ENCODE measurements at regions not wholly inside any gene's neighbourhood (a gene's known extent, or its start where the extent isn't known, plus 50 kb on each side); places are given as distances from the start of the nearest gene placed in this dataset.
"Not testable (repeated sequence)": the region's sequence is repeated elsewhere in the genome, so short reads cannot be mapped to it uniquely, and the experiment has no call there.

GRCh38 chr4:188435381-188435780 lies 296.1 kb downstream of the TRIML1 start:
- no peaks in the 10 kb centered on the region for H3K27me3 ChIP-seq (ENCODE audit: insufficient read depth, low read length, poor library complexity, severe bottlenecking)
- H3K4me3 ChIP-seq (ENCODE audit: low read length), result no peak overlapping the region
- ChIA-PET CTCF (no interaction called here), POLR2A (no interaction called here)
- Mint-ChIP-seq H3K36me3 (no peaks in the 10 kb centered on the region), H3K27me3 (peaks cover 0 to 1% of the 10 kb centered on the region in 2 donors), H3K4me3 (no peak overlapping the region), H3K4me1 (no peaks in the 10 kb centered on the region), H3K9me3 (peaks cover 7 to 25% (median 13%) of the 10 kb centered on the region in 5 donors), H3K27ac (no peak overlapping the region)
- H3K27ac ChIP-seq (ENCODE audit: low read depth, low read length), result no peak overlapping the region
- DNase-seq, result no peak
- H3K36me3 ChIP-seq (ENCODE audit: insufficient read depth, low read length), result no peaks in the 10 kb centered on the region
- no peaks in the 10 kb centered on the region for H3K9me3 ChIP-seq (ENCODE audit: low read length)
- H3K4me1 ChIP-seq (ENCODE audit: insufficient read depth, low read length), result no peaks in the 10 kb centered on the region

DNA sequence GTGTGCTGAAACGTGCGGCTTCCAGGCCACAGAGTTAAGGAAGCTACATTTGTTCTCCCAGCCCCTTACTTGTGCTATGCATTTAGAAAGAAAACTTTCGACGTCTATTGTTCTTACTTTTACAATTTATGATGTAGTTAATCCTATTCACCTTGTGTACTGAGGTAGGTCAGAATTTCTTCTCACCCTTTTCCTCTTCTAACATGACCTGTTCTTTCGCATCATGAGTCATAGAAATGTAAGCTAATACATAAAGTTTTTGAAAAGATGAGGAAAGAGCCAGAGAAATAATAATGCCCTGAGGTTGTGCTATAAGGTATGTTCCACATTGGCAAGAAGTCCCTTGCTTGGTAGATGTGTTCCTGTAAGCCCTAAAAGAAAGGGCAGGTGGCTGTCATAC lies 298.3 kb downstream of the TRIML1 start:
- peaks cover 0 to 12% (median 10%) of the 10 kb centered on the region in 5 donors for H3K9me3 Mint-ChIP-seq
- peaks cover 0 to 1% of the 10 kb centered on the region in 2 donors for H3K27me3 Mint-ChIP-seq
- ChIA-PET POLR2A (no interaction called here), CTCF (no interaction called here)
- H3K4me3 ChIP-seq (ENCODE audit: low read length), result no peak overlapping the region
- H3K9me3 ChIP-seq (ENCODE audit: low read length), result no peaks in the 10 kb centered on the region
- no peak overlapping the region for H3K27ac Mint-ChIP-seq
- H3K36me3 Mint-ChIP-seq, result no peaks in the 10 kb centered on the region
- no peak overlapping the region for H3K4me3 Mint-ChIP-seq
- no peak overlapping the region for H3K27ac ChIP-seq (ENCODE audit: low read depth, low read length)
- no peak for DNase-seq
- H3K4me1 ChIP-seq (ENCODE audit: insufficient read depth, low read length), result no peaks in the 10 kb centered on the region
- no peaks in the 10 kb centered on the region for H3K36me3 ChIP-seq (ENCODE audit: insufficient read depth, low read length)
- no peaks in the 10 kb centered on the region for H3K27me3 ChIP-seq (ENCODE audit: insufficient read depth, low read length, poor library complexity, severe bottlenecking)
- no peaks in the 10 kb centered on the region for H3K4me1 Mint-ChIP-seq

DNA sequence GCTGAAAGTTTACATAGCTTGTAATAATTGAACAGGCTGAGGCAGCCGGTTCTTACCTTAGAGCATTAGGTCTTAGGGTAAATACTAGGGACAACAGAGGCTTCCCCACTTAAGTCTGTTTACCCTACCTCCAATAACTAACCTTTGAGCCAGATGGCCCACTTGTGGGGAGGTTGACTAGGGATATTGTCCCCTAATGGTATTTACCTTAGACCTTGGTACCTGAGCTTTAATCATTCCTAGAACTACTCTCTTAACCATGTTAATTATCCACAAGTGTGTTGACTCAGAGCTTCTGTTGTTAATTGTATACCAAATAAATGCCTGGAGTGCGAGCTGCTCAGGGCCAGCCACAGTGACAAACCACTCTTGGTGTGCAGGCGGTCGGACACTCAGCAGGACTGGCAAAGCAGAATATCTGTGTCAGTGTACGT lies 299.2 kb downstream of the TRIML1 start:
- H3K36me3 Mint-ChIP-seq; POLR2A ChIA-PET; H3K36me3 ChIP-seq (ENCODE audit: insufficient read depth, low read length); CTCF ChIA-PET; DNase-seq; H3K27ac ChIP-seq (ENCODE audit: low read depth, low read length); H3K27ac Mint-ChIP-seq; H3K9me3 ChIP-seq (ENCODE audit: low read length); H3K4me1 ChIP-seq (ENCODE audit: insufficient read depth, low read length); H3K4me3 Mint-ChIP-seq; H3K4me1 Mint-ChIP-seq; H3K27me3 Mint-ChIP-seq; H3K4me3 ChIP-seq (ENCODE audit: low read length); H3K27me3 ChIP-seq (ENCODE audit: insufficient read depth, low read length, poor library complexity, severe bottlenecking): not testable (repeated sequence)
- H3K9me3 Mint-ChIP-seq, result peaks cover 0 to 13% (median 10%) of the 10 kb centered on the region in 5 donors

DNA sequence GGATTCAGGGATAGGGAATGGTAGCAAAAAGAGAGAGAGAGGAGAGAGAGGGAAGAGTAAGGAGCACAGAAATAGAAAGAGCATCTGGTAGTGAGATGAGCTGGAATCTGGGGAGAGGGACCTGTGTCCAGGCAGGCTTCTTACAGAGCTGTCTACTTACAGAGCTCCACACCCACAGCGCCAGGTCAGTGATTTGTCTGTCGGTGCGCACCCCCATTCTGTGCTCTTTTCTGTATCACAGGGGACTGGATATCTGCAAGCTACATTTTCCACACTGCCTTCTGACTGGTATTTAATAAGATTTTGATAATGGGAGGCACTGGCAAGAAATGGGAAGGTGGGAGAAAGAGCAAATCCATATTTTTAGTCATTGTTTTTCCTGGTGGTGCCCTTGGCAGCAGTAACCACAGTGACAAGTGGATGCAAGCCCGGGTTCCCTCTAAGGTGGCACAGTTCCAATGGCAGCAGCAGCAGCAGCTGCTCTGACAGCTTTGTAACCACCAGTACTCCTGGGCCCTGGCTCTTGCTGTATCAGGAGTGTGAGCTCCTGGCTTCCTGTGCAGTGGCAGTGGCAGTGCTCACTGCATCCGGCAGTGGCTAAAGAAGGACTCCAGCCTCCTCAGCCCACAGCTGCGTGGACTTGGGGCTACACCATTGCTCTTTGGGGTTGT lies 300.5 kb downstream of the TRIML1 start:
- H3K4me1 Mint-ChIP-seq, result no peaks in the 10 kb centered on the region
- H3K27ac Mint-ChIP-seq, result no peak overlapping the region
- Histone ChIP-seq H3K27me3 (ENCODE audit: insufficient read depth, low read length, poor library complexity, severe bottlenecking) (no peaks in the 10 kb centered on the region), H3K4me3 (ENCODE audit: low read length) (no peak overlapping the region), H3K27ac (ENCODE audit: low read depth, low read length) (no peak overlapping the region), H3K36me3 (ENCODE audit: insufficient read depth, low read length) (no peaks in the 10 kb centered on the region), H3K9me3 (ENCODE audit: low read length) (no peaks in the 10 kb centered on the region), H3K4me1 (ENCODE audit: insufficient read depth, low read length) (no peaks in the 10 kb centered on the region)
- POLR2A ChIA-PET, result no interaction called here
- no peak for DNase-seq
- H3K36me3 Mint-ChIP-seq, result no peaks in the 10 kb centered on the region
- CTCF ChIA-PET, result interaction anchor here (1.3 kb wide), 1 partner anchor 13 kb away, joined by 3 read pairs; no protein-coding TSS in a partner anchor
- H3K27me3 Mint-ChIP-seq, result no peaks in the 10 kb centered on the region
- peaks cover 4 to 17% (median 12%) of the 10 kb centered on the region in 5 donors for H3K9me3 Mint-ChIP-seq
- H3K4me3 Mint-ChIP-seq, result no peak overlapping the region

GRCh38 chr4:188444500-188444899 lies 305.3 kb downstream of the TRIML1 start:
- H3K4me3 Mint-ChIP-seq, result no peak overlapping the region
- no peak for DNase-seq
- peaks cover 4 to 10% (median 9%) of the 10 kb centered on the region in 5 donors for H3K9me3 Mint-ChIP-seq
- no peak overlapping the region for H3K27ac Mint-ChIP-seq
- H3K4me1 ChIP-seq (ENCODE audit: insufficient read depth, low read length), result no peaks in the 10 kb centered on the region
- H3K36me3 ChIP-seq (ENCODE audit: insufficient read depth, low read length), result no peaks in the 10 kb centered on the region
- H3K4me1 Mint-ChIP-seq, result no peaks in the 10 kb centered on the region
- H3K9me3 ChIP-seq (ENCODE audit: low read length), result no peaks in the 10 kb centered on the region
- H3K36me3 Mint-ChIP-seq, result no peaks in the 10 kb centered on the region
- H3K27me3 ChIP-seq (ENCODE audit: insufficient read depth, low read length, poor library complexity, severe bottlenecking), result no peaks in the 10 kb centered on the region
- H3K27ac ChIP-seq (ENCODE audit: low read depth, low read length), result no peak overlapping the region
- no peaks in the 10 kb centered on the region for H3K27me3 Mint-ChIP-seq
- CTCF ChIA-PET, result no interaction called here
- no peak overlapping the region for H3K4me3 ChIP-seq (ENCODE audit: low read length)
- POLR2A ChIA-PET, result no interaction called here

GRCh38 chr4:188448996-188449395 lies 309.8 kb downstream of the TRIML1 start:
- H3K4me1 Mint-ChIP-seq; H3K9me3 Mint-ChIP-seq; H3K9me3 ChIP-seq (ENCODE audit: low read length); H3K4me1 ChIP-seq (ENCODE audit: insufficient read depth, low read length); DNase-seq; H3K27ac ChIP-seq (ENCODE audit: low read depth, low read length); H3K27ac Mint-ChIP-seq; CTCF ChIA-PET; H3K27me3 ChIP-seq (ENCODE audit: insufficient read depth, low read length, poor library complexity, severe bottlenecking); H3K36me3 ChIP-seq (ENCODE audit: insufficient read depth, low read length); H3K27me3 Mint-ChIP-seq; POLR2A ChIA-PET; H3K36me3 Mint-ChIP-seq; H3K4me3 ChIP-seq (ENCODE audit: low read length); H3K4me3 Mint-ChIP-seq: not testable (repeated sequence)

- no peaks in the 10 kb centered on the region for H3K36me3 Mint-ChIP-seq
- H3K9me3 ChIP-seq (ENCODE audit: low read length), result no peaks in the 10 kb centered on the region
- H3K4me3 Mint-ChIP-seq, result no peak overlapping the region
- no peak overlapping the region for H3K27ac ChIP-seq (ENCODE audit: low read depth, low read length)
- peaks cover 3 to 10% (median 7%) of the 10 kb centered on the region in 5 donors for H3K9me3 Mint-ChIP-seq
- ChIA-PET POLR2A (no interaction called here), CTCF (no interaction called here)
- no peak for DNase-seq
- H3K4me1 Mint-ChIP-seq, result no peaks in the 10 kb centered on the region
- H3K27ac Mint-ChIP-seq, result no peak overlapping the region
- no peak overlapping the region for H3K4me3 ChIP-seq (ENCODE audit: low read length)
- H3K36me3 ChIP-seq (ENCODE audit: insufficient read depth, low read length), result no peaks in the 10 kb centered on the region
- H3K27me3 ChIP-seq (ENCODE audit: insufficient read depth, low read length, poor library complexity, severe bottlenecking), result no peaks in the 10 kb centered on the region
- no peaks in the 10 kb centered on the region for H3K4me1 ChIP-seq (ENCODE audit: insufficient read depth, low read length)
- H3K27me3 Mint-ChIP-seq, result no peaks in the 10 kb centered on the region
Measured at GRCh38 chr4:188450571-188450970, 311.3 kb downstream of the TRIML1 start.

DNA sequence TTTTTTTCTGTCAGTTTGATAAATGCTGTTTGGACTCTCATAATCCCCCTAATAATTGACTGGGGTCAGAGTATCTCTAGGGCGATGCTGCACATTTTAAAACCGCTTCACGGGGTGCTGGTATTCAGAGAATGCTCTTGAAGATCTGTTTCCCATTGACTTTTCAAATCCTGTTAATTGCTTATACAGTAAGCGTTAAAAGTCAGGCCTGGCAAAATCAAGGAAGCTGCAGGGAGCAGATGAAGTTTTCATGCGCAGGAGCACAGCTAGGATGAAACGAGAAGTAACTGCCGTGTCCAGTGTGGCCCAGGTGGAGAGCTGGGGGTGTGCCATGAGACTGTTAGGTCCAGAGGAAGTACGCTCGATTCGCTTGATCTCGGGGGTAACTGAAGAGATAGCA lies 312.9 kb downstream of the TRIML1 start:
- H3K9me3 Mint-ChIP-seq, result peaks cover 4 to 15% (median 9%) of the 10 kb centered on the region in 5 donors
- Histone ChIP-seq H3K36me3 (ENCODE audit: insufficient read depth, low read length) (no peaks in the 10 kb centered on the region), H3K4me1 (ENCODE audit: insufficient read depth, low read length) (no peaks in the 10 kb centered on the region), H3K27me3 (ENCODE audit: insufficient read depth, low read length, poor library complexity, severe bottlenecking) (no peaks in the 10 kb centered on the region), H3K27ac (ENCODE audit: low read depth, low read length) (no peak overlapping the region), H3K4me3 (ENCODE audit: low read length) (no peak overlapping the region), H3K9me3 (ENCODE audit: low read length) (no peaks in the 10 kb centered on the region)
- no peaks in the 10 kb centered on the region for H3K27me3 Mint-ChIP-seq
- no peak overlapping the region for H3K27ac Mint-ChIP-seq
- no peak for DNase-seq
- CTCF ChIA-PET, result interaction anchor here (1.2 kb wide), 1 partner anchor 12 kb away, joined by 3 read pairs; no protein-coding TSS in a partner anchor
- no peaks in the 10 kb centered on the region for H3K4me1 Mint-ChIP-seq
- no peaks in the 10 kb centered on the region for H3K36me3 Mint-ChIP-seq
- no peak overlapping the region for H3K4me3 Mint-ChIP-seq
- POLR2A ChIA-PET, result no interaction called here

Data from CD8-positive, alpha-beta memory T cell (primary cell).